ENCODE measurements at regions not wholly inside any gene's neighbourhood (a gene's known extent, or its start where the extent isn't known, plus 50 kb on each side); places are given as distances from the start of the nearest gene placed in this dataset.

- TF ChIP-seq NFYB (CRISPR knock-in tag; conservative IDR thresholded peaks at IDR 0.05; ENCODE audit: low read depth): no peak
- TF ChIP-seq JUN (CRISPR knock-in tag; IDR thresholded peaks at IDR 0.05): no peak
- TF ChIP-seq, protein P1, sequence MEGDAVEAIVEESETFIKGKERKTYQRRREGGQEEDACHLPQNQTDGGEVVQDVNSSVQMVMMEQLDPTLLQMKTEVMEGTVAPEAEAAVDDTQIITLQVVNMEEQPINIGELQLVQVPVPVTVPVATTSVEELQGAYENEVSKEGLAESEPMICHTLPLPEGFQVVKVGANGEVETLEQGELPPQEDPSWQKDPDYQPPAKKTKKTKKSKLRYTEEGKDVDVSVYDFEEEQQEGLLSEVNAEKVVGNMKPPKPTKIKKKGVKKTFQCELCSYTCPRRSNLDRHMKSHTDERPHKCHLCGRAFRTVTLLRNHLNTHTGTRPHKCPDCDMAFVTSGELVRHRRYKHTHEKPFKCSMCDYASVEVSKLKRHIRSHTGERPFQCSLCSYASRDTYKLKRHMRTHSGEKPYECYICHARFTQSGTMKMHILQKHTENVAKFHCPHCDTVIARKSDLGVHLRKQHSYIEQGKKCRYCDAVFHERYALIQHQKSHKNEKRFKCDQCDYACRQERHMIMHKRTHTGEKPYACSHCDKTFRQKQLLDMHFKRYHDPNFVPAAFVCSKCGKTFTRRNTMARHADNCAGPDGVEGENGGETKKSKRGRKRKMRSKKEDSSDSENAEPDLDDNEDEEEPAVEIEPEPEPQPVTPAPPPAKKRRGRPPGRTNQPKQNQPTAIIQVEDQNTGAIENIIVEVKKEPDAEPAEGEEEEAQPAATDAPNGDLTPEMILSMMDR (IDR thresholded peaks at IDR 0.05): no peak
These were observed 1114.2 kb upstream of the RAG2 start for GRCh38 chr11:37712251-37712650.

All from WTC11 (cell line).